A549 (cell line): ENCODE measurements at regions not wholly inside any gene's neighbourhood (a gene's known extent, or its start where the extent isn't known, plus 50 kb on each side); places are given as distances from the start of the nearest gene placed in this dataset.
A peak's percentile ranks its signal among the peaks of the same experiment; 100 is the strongest.

Source experiments
- ATAC-seq, 2 experiments: fragments of 200-7000 bp in 1 of 2; fragments of >200 bp in 1 of 2; cut with Nextera tagmentation in 1 of 2; cut with Tn5 transposase in 1 of 2; 3 replicates each; pipeline versions ENCODE4 v1.8.0 to v1.9.1; 2018 to 2020; ENCODE audit warnings: mild to moderate bottlenecking in 1 of 2, moderate library complexity in 1 of 2
- CTCF ChIA-PET: fragments of 300-600 bp; sonication (Branson Sonifier 250); formaldehyde crosslinking; extraction: SDS; loops from one replicate; lab custom pipeline; 2021; ENCODE audit warnings: antibody characterized with exemption, inconsistent platforms; lab: Yijun Ruan, JAX
- POLR2A ChIA-PET: fragments of 350-600 bp; formaldehyde crosslinking; extraction: SDS; loops from one replicate; lab custom pipeline; 2021; ENCODE audit warnings: antibody characterized with exemption, inconsistent platforms; lab: Yijun Ruan, JAX
- DNase-seq, 2 experiments: peaks; one replicate each; pipeline versions ENCODE4 v3.0.0 to v3.0.0-alpha.2; 2011 to 2016; ENCODE audit warnings: low read depth in 1 of 2, low spot score in 1 of 2
- FAIRE-seq: peaks from 2 replicates; lab custom pipeline; 2011; peaks lifted over from hg19 to GRCh38; lab: Jason Lieb, UNC
- H3K27ac ChIP-seq, 2 experiments: fragments of >200 bp; sonication (Bioruptor Twin); formaldehyde crosslinking; 3 replicates each; pipeline ENCODE4 v1.5.1; 2016 to 2017
- H3K4me1 ChIP-seq: fragments of >200 bp; sonication (Bioruptor Twin); formaldehyde crosslinking; 3 replicates; pipeline ENCODE4 v1.6.1; 2016
- H3K4me2 ChIP-seq: fragments of >200 bp; sonication (Bioruptor Twin); formaldehyde crosslinking; 3 replicates; pipeline ENCODE4 v1.6.1; 2016
- H3K4me3 ChIP-seq: fragments of >200 bp; sonication (Bioruptor Twin); formaldehyde crosslinking; 3 replicates; pipeline ENCODE4 v1.5.1; 2016
- H3K9me3 ChIP-seq: fragments of >200 bp; sonication (Bioruptor Twin); formaldehyde crosslinking; 3 replicates; pipeline ENCODE4 v1.6.1; 2016
- BHLHE40 ChIP-seq: IDR thresholded peaks from 2 replicates; pipeline ENCODE4 v1.6.1; 2012; ENCODE audit warnings: low read depth, low read length, inconsistent platforms
- CBX8 ChIP-seq: fragments of 200-600 bp; sonication (generic); IDR thresholded peaks from 2 replicates; pipeline ENCODE4 v1.6.1; 2016
- CEBPB ChIP-seq, 2 experiments: fragments of >200 bp in 1 of 2; sonication (Bioruptor Twin) in 1 of 2; formaldehyde crosslinking in 1 of 2; IDR thresholded peaks; 2 replicates each; pipeline ENCODE4 v1.6.1; 2012 to 2016
- EP300 ChIP-seq, 2 experiments: fragments of >200 bp; sonication (Bioruptor Twin); formaldehyde crosslinking; IDR thresholded peaks; 2 replicates in 1 of 2; 3 replicates in 1 of 2; pipeline ENCODE4 v1.6.1; 2016 to 2017
- FOSL2 ChIP-seq, 2 experiments: fragments of 450-650 bp in 1 of 2; fragments of >200 bp in 1 of 2; sonication (Bioruptor Twin) in 1 of 2; formaldehyde crosslinking; IDR thresholded peaks; 2 replicates each; pipeline versions ENCODE4 v1.5.0 to v1.6.1; 2016 to 2020; ENCODE audit warnings: mild to moderate bottlenecking in 1 of 2, moderate library complexity in 1 of 2
- FOXS1 ChIP-seq: fragments of 250-450 bp; sonication (Bioruptor Pico); IDR thresholded peaks from 2 replicates; pipeline ENCODE4 v1.5.0; 2020; ENCODE audit warnings: mild to moderate bottlenecking, moderate library complexity
- HDAC2 ChIP-seq: fragments of 200-600 bp; sonication (generic); IDR thresholded peaks from 2 replicates; pipeline ENCODE4 v1.6.1; 2016
- JUN ChIP-seq, 2 experiments: fragments of >200 bp; sonication (Bioruptor Twin); formaldehyde crosslinking; IDR thresholded peaks; 2 replicates in 1 of 2; 3 replicates in 1 of 2; pipeline ENCODE4 v1.6.1; 2016 to 2017
- MAFK ChIP-seq: fragments of 450-650 bp; IDR thresholded peaks from 2 replicates; pipeline ENCODE4 v1.6.1; 2014; ENCODE audit not compliant: partially characterized antibody
- MAZ ChIP-seq: fragments of 150-350 bp; IDR thresholded peaks from 2 replicates; pipeline ENCODE4 v1.6.1; 2014; ENCODE audit warnings: antibody characterized with exemption, low read depth, low read length, borderline replicate concordance
- MYC ChIP-seq: IDR thresholded peaks from 2 replicates; pipeline ENCODE4 v1.6.1; 2012; ENCODE audit warnings: mild to moderate bottlenecking, inconsistent platforms, low read length, improper control_type of control experiment, borderline replicate concordance
- NPAS2 ChIP-seq: fragments of 250-450 bp; sonication (Bioruptor Pico); IDR thresholded peaks from 2 replicates; pipeline ENCODE4 v1.8.0; 2022; ENCODE audit warnings: mild to moderate bottlenecking, moderate library complexity, borderline replicate concordance
- POLR2A ChIP-seq: IDR thresholded peaks from 2 replicates; pipeline ENCODE4 v1.6.1; 2012; ENCODE audit warnings: mild to moderate bottlenecking, low read length
- RAD21 ChIP-seq, 2 experiments: fragments of >200 bp in 1 of 2; sonication (Bioruptor Twin) in 1 of 2; formaldehyde crosslinking in 1 of 2; IDR thresholded peaks in 1 of 2; conservative IDR thresholded peaks in 1 of 2; 2 replicates in 1 of 2; 3 replicates in 1 of 2; pipeline ENCODE4 v1.6.1; 2012 to 2018; ENCODE audit warnings: inconsistent platforms in 1 of 2
- RCOR1 ChIP-seq: fragments of 150-350 bp; IDR thresholded peaks from 2 replicates; pipeline ENCODE4 v1.6.1; 2014; ENCODE audit warnings: antibody characterized with exemption, low read length, low read depth
- RFX5 ChIP-seq: fragments of 450-650 bp; IDR thresholded peaks from 2 replicates; pipeline ENCODE4 v1.7.1; 2014; ENCODE audit warnings: antibody characterized with exemption, mild to moderate bottlenecking, moderate library complexity
- SMC3 ChIP-seq: fragments of >200 bp; sonication (Bioruptor Twin); formaldehyde crosslinking; IDR thresholded peaks from 3 replicates; pipeline ENCODE4 v1.6.1; 2018; ENCODE audit warnings: inconsistent platforms
- TFCP2L1 ChIP-seq: fragments of 250-450 bp; sonication (Bioruptor Pico); IDR thresholded peaks from 2 replicates; pipeline ENCODE4 v1.5.0; 2021; ENCODE audit warnings: mild to moderate bottlenecking
- TP53 ChIP-seq: fragments of 250-450 bp; sonication (Bioruptor Pico); IDR thresholded peaks from 2 replicates; pipeline ENCODE4 v1.5.0; 2021; ENCODE audit warnings: mild to moderate bottlenecking, moderate library complexity
- WGBS: methylation state at CpG from one replicate; pipeline ENCODE4 v1.1.6; 2017; ENCODE audit errors: missing lambda C conversion rate; 5-methylcytosine and 5-hydroxymethylcytosine counted together
- TF ChIP-seq, protein P1 (sequence below): IDR thresholded peaks from 2 replicates; pipeline ENCODE4 v1.6.1; 2012; ENCODE audit warnings: low read depth, borderline replicate concordance
- TF ChIP-seq, protein P2 (sequence below): fragments of >200 bp; sonication (Bioruptor Twin); formaldehyde crosslinking; IDR thresholded peaks from 3 replicates; pipeline ENCODE4 v1.5.1; 2016
- TF ChIP-seq, protein P3 (sequence below): IDR thresholded peaks from 2 replicates; pipeline ENCODE4 v1.6.1; 2012
- TF ChIP-seq, protein P4 (sequence below): IDR thresholded peaks from 2 replicates; pipeline ENCODE4 v1.6.1; 2012
- TF ChIP-seq, protein P5 (sequence below): fragments of 450-650 bp; IDR thresholded peaks from 2 replicates; pipeline ENCODE4 v1.6.1; 2014; ENCODE audit warnings: antibody characterized with exemption
- TF ChIP-seq, protein P6 (sequence below): fragments of >200 bp; sonication (Bioruptor Twin); formaldehyde crosslinking; IDR thresholded peaks from 2 replicates; pipeline ENCODE4 v1.6.1; 2016
- TF ChIP-seq, protein P7 (sequence below): fragments of 200-600 bp; sonication (generic); IDR thresholded peaks from 2 replicates; pipeline ENCODE4 v1.6.1; 2016; ENCODE audit warnings: antibody characterized with exemption, mild to moderate bottlenecking, moderate library complexity

DNA sequence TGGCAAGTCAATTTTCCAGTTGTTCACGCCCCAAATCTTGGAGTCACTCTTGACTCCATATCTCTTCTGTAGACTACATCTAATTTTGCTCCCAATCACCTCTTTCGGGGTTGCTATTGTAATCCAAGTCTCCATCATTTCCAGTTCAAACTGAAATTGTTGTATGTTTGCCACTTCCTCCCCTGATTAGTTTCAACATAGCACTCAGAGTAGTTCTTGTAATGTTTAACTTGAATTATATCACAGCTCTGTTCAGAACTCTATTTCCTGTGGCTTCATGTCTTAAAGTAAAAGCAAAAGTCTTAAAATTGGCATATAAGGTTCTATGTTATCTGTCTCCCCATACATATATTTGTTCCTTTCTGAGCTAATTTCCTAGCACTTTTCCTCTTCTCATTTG is 348.5 kb upstream of the RIOK2 start:
- FAIRE-seq (no peak), ATAC-seq (no peak), DNase-seq (no peak)
- Histone ChIP-seq H3K27ac (no peak overlapping the region), H3K4me2 (no peak overlapping the region), H3K9me3 (no peaks in the 10 kb centered on the region), H3K4me3 (no peak overlapping the region), H3K4me1 (no peaks in the 10 kb centered on the region)
- POLR2A ChIA-PET, result no interaction called here
- CTCF ChIA-PET, result no interaction called here
- TF ChIP-seq, protein P1, sequence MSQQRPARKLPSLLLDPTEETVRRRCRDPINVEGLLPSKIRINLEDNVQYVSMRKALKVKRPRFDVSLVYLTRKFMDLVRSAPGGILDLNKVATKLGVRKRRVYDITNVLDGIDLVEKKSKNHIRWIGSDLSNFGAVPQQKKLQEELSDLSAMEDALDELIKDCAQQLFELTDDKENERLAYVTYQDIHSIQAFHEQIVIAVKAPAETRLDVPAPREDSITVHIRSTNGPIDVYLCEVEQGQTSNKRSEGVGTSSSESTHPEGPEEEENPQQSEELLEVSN, result no peak
- TF ChIP-seq CBX8, result no peak
- TF ChIP-seq RCOR1, result no peak
- TF ChIP-seq MYC, result no peak
- 2% methylated on average over 2 of the region's 2 CpGs for WGBS

DNA sequence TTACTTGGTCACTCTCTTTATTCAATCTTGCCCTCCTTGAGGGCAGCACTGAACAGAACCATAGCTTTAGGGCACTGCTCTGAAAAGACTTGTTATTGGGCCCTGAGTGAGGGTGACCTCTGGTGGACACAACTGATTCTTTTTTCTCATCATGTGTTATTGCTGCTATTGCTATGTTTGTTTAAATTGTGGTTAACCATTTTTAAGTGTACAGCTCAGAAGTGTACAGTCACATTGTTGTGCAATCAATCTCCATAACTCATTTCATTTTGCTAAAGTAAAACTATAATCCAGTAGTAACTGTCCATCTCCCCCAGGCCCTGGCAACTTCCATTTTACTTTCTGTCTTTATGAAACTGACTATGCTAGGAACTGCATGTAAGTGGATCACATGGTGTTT is 351.1 kb upstream of the RIOK2 start:
- Histone ChIP-seq H3K4me2 (no peak overlapping the region), H3K9me3 (no peaks in the 10 kb centered on the region), H3K4me3 (no peak overlapping the region), H3K27ac (no peak overlapping the region), H3K4me1 (no peaks in the 10 kb centered on the region)
- POLR2A ChIA-PET, result no interaction called here
- FAIRE-seq (no peak), ATAC-seq (peak; percentile 81 to 87; a peak in 5 of 6 replicates), DNase-seq (peak; percentile 18 to 56)
- TF ChIP-seq CEBPB (IDR thresholded peaks at IDR 0.05) (peak in 1 of 2 experiments; percentile 56; a peak in 1 of 4 replicates), RAD21 (conservative IDR thresholded peaks at IDR 0.05 in 1 of 2, IDR thresholded peaks at IDR 0.05 in 1 of 2) (peak; percentile 32 to 53; a peak in 4 of 5 replicates), TFCP2L1 (CRISPR knock-in tag) (no peak), NPAS2 (no peak), TP53 (CRISPR knock-in tag) (no peak), SMC3 (peak; percentile 31; the same call in 1 of the 3 replicates), JUN (IDR thresholded peaks at IDR 0.05) (no peak)
- TF ChIP-seq, protein P2, sequence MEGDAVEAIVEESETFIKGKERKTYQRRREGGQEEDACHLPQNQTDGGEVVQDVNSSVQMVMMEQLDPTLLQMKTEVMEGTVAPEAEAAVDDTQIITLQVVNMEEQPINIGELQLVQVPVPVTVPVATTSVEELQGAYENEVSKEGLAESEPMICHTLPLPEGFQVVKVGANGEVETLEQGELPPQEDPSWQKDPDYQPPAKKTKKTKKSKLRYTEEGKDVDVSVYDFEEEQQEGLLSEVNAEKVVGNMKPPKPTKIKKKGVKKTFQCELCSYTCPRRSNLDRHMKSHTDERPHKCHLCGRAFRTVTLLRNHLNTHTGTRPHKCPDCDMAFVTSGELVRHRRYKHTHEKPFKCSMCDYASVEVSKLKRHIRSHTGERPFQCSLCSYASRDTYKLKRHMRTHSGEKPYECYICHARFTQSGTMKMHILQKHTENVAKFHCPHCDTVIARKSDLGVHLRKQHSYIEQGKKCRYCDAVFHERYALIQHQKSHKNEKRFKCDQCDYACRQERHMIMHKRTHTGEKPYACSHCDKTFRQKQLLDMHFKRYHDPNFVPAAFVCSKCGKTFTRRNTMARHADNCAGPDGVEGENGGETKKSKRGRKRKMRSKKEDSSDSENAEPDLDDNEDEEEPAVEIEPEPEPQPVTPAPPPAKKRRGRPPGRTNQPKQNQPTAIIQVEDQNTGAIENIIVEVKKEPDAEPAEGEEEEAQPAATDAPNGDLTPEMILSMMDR, result peak; percentile 44; the same call in 2 of the 3 replicates
- TF ChIP-seq, protein P3, sequence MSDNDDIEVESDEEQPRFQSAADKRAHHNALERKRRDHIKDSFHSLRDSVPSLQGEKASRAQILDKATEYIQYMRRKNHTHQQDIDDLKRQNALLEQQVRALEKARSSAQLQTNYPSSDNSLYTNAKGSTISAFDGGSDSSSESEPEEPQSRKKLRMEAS, result no peak
- CTCF ChIA-PET, result interaction anchor here (0.5 to 2.9 kb wide), 17 partner anchors 8 to 665 kb away, joined by 3 to 21 read pairs (median 3); no protein-coding TSS in a partner anchor

DNA sequence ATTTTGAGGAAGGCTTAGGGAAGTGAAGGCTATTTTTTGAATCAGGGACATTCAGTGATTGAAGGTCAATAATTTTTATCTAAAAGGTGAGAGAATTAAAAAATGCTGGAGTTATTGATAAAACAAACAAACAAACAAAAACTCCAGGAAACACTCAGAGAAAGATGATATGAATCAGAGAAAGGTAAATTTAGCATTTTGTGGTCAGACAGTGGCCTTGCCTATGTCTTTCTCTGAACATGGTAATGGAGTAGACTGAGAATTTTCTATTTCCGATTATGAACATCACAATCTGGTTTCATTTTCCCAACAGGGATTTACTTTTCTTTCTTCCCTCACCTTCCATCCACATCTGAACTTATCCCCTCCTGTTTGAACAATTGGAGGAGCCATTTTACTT is 353.6 kb upstream of the RIOK2 start:
- no peak overlapping the region for H3K27ac ChIP-seq
- H3K4me3 ChIP-seq, result no peak overlapping the region
- ChIA-PET POLR2A (no interaction called here), CTCF (interaction anchor here (0.6 kb wide), 1 partner anchor 1198 kb away, joined by 3 read pairs; no protein-coding TSS in a partner anchor)
- FAIRE-seq (no peak), ATAC-seq (no peak), DNase-seq (no peak)
- no peaks in the 10 kb centered on the region for H3K4me1 ChIP-seq
- WGBS, result 3% methylated on average over 1 of the region's 1 CpG
- H3K4me2 ChIP-seq, result no peak overlapping the region
- no peaks in the 10 kb centered on the region for H3K9me3 ChIP-seq
- TF ChIP-seq FOXS1 (no peak), MAFK (no peak), HDAC2 (no peak), BHLHE40 (no peak), MAZ (no peak), EP300 (IDR thresholded peaks at IDR 0.05) (no peak), FOSL2 (IDR thresholded peaks at IDR 0.05) (no peak), FOSL2 (CRISPR knock-in tag; IDR thresholded peaks at IDR 0.05) (no peak), POLR2A (no peak), RFX5 (no peak), RCOR1 (no peak)
- TF ChIP-seq, protein P4, sequence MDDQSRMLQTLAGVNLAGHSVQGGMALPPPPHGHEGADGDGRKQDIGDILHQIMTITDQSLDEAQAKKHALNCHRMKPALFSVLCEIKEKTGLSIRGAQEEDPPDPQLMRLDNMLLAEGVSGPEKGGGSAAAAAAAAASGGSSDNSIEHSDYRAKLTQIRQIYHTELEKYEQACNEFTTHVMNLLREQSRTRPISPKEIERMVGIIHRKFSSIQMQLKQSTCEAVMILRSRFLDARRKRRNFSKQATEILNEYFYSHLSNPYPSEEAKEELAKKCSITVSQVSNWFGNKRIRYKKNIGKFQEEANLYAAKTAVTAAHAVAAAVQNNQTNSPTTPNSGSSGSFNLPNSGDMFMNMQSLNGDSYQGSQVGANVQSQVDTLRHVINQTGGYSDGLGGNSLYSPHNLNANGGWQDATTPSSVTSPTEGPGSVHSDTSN, result no peak
- TF ChIP-seq, protein P5, sequence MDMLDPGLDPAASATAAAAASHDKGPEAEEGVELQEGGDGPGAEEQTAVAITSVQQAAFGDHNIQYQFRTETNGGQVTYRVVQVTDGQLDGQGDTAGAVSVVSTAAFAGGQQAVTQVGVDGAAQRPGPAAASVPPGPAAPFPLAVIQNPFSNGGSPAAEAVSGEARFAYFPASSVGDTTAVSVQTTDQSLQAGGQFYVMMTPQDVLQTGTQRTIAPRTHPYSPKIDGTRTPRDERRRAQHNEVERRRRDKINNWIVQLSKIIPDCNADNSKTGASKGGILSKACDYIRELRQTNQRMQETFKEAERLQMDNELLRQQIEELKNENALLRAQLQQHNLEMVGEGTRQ, result no peak
- TF ChIP-seq, protein P6, sequence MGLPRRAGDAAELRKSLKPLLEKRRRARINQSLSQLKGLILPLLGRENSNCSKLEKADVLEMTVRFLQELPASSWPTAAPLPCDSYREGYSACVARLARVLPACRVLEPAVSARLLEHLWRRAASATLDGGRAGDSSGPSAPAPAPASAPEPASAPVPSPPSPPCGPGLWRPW, result no peak
- TF ChIP-seq, protein P7, sequence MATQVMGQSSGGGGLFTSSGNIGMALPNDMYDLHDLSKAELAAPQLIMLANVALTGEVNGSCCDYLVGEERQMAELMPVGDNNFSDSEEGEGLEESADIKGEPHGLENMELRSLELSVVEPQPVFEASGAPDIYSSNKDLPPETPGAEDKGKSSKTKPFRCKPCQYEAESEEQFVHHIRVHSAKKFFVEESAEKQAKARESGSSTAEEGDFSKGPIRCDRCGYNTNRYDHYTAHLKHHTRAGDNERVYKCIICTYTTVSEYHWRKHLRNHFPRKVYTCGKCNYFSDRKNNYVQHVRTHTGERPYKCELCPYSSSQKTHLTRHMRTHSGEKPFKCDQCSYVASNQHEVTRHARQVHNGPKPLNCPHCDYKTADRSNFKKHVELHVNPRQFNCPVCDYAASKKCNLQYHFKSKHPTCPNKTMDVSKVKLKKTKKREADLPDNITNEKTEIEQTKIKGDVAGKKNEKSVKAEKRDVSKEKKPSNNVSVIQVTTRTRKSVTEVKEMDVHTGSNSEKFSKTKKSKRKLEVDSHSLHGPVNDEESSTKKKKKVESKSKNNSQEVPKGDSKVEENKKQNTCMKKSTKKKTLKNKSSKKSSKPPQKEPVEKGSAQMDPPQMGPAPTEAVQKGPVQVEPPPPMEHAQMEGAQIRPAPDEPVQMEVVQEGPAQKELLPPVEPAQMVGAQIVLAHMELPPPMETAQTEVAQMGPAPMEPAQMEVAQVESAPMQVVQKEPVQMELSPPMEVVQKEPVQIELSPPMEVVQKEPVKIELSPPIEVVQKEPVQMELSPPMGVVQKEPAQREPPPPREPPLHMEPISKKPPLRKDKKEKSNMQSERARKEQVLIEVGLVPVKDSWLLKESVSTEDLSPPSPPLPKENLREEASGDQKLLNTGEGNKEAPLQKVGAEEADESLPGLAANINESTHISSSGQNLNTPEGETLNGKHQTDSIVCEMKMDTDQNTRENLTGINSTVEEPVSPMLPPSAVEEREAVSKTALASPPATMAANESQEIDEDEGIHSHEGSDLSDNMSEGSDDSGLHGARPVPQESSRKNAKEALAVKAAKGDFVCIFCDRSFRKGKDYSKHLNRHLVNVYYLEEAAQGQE, result no peak
- TF ChIP-seq, protein P1, result no peak
